HG03432 (cell line): ENCODE measurements at regions not wholly inside any gene's neighbourhood (a gene's known extent, or its start where the extent isn't known, plus 50 kb on each side); places are given as distances from the start of the nearest gene placed in this dataset.
"Not testable (repeated sequence)": the region's sequence is repeated elsewhere in the genome, so short reads cannot be mapped to it uniquely, and the experiment has no call there.

Experiments used
- ATAC-seq: cut with Tn5 transposase; IDR thresholded peaks from one replicate; pipeline ENCODE4 v1.9.1; 2021; ENCODE audit warnings: mild to moderate bottlenecking, moderate library complexity; ENCODE audit not compliant: unreplicated experiment

DNA sequence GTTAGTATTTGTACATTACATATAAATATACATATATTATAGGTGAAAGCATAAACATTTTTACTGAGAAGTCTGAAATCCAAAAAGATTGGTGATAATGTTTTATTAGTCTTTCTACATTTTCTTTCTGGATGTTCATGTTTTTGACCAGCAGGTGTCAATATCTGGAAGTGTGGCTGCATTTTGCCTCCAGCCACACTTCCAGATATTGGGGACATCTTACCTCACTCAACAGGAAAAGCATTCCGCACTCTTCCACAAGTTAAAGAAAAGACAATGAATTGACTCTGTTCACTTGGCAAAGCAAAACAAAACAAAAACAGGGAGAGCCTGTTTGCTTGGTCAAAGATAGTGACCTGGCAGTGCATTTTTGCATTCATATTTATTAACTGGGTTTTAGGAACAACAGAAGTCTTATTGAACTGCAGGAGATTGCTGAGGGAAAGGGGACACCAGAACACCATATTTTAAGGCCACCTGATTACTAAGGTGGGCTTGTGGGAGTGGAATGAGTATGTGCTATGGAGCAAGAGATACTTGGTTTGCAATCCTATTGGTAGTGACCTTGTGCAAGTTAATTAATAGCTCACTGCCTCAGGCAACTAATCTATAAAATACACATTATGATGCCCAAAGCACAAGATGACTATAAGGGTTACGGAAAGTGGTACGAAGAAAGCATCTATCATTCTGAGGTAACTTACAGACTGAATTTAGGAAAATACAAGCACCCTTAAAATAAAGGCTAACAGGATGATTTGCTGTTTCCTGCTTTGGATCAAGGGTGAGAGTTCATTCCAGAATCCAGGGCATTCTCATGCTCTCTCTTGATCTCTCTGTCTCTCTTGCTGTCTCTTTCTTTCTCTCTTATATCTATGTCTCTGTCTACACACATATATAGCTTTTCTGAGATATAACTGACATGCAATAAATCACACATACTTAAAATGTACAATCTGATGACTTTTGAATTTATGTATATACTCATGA lies 389.9 kb upstream of the EMCN start:
- no peak for ATAC-seq

DNA sequence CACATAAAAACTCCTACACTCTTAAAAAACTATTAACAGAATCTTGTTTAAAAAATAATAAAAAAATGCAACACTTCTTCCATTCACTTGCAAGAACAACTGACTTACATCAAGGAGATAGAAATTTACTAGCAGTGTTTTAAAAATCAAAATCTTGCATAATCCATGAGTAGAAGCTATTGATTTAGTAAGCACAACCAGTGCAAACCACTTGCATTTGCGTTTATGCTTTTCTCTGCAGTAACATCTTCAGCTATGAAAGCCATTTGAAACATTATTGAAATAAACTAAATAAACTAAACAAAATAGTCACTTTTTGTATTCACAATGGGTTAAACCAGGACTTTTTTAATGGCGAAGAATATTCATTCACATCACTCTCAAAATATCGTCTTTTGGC lies 389.2 kb upstream of the EMCN start:
- ATAC-seq = no peak

DNA sequence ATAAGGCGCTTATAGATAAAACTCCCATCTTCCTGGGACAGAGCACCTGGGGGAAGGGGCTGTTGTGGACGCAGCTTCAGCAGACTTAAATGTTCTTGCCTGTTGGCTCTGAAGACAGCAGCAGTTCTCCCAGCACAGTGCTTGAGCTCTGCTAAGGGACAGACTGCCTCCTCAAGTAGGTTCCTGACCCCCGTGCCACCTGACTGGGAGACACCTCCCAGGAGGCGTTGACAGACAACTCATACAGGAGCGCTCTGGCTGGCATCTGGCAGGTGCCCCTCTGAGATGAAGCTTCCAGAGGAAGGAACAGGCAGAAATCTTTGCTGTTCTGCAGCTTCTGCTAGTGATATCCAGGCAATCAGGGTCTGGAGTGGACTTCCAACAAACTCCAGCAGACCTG lies 383.1 kb upstream of the EMCN start:
- ATAC-seq = not testable (repeated sequence)

DNA sequence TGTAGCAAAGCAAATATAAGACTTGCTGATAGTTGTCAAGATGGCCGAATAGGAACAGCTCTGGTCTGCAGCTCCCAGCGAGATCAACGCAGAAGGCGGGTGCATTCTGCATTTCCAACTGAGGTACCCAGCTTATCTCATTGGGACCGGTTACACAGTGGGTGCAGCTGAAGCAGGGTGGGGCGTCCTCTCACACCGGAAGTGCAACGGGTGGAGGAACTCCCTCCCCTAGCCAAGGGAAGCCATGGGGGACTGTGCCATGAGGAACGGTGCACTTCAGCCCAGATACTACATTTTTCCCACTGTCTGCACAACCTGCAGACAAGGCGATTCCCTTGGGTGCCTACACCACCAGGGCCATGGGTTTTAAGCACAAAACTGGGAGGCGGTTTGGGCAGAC lies 382.3 kb upstream of the EMCN start:
- no peak for ATAC-seq

DNA sequence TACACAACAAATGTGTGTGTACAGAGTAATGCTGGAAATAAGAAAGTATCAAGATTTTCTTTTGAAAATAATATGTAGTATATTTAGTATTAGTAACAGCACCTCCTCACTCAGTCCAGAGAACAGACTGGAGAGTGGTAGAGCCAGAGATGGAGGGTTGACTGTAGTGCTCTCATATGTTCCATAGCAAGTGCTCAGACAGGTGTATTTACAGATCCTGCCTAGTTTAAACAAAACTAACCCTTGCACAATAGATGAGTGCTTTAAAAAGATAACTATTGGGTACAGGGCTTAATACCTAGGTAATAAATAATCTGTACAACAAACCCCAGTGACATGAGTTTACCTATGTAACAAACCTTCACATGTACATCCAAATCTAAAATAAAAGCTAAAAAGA lies 381.0 kb upstream of the EMCN start:
- ATAC-seq = no peak

DNA sequence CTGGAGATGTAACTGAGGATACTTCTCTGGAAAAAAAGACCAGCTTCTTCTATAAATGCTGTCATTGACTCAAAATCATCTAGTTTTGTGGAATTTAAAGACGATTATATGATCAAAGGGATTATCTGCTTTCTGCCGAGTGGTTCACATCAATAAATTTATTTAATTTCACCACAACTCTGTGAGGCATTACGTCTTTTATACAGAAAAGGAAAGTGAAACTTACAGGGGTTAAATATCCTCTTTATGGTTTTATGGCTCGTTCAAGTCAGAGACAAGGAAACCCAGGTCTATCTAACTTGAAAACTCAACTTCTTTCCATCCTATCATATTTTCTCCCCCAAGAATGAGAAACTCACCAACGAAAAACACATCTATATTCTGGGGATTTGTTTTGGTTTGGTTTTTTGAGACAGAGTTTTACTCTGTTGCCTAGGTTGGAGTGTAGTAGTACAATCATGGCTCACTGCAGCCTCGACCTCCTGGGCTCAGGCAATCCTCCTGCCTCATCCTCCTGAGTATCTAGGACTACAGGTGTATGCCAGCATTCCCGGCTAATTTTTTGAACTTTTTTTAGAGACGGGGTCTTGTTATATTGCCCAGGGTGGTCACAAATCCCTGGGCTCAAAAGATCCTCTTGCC lies 377.9 kb upstream of the EMCN start:
- peak; percentile 92 for ATAC-seq

DNA sequence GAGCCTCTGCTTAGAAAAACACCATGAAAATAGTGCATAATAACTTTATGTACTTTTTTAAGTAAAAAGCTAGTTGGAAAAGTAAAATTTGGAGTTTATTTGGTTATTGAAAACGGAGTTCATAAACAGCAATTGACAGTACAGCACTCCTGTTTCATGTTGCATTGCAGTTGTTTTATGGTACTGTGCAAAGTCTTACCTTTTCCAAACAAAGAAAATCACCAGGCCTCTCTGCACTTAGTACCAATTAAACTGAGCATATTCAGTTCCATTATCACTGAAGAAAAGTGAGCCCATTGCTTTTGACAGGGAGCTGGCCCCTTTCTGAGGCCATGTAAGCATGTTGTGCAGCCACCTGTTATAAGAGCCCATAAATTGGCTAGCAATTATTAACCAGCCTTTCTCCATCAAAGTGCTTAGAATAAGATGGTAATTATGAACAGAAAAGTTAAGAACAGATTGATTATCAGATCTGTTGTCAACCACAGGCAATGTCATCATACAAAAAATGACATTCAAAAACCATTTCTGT lies 376.6 kb upstream of the EMCN start:
- no peak for ATAC-seq

DNA sequence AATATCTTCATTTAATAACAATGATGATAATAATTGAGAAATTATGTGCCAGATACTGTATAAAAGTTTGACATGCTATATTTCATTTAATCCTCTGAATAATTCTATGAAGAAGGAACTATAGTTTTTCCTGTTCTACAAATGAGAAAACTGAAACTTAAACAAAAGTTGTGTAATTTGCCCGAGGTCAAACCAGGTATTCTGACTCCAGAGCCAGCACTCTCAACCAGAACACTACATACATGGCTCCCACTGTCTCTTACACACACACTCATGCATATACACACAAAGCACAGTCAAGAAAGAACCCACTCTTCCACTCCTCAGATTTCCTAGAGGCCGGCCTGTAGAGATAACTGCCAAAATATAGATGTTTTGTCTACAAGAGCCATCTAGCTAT lies 374.0 kb upstream of the EMCN start:
- no peak for ATAC-seq

DNA sequence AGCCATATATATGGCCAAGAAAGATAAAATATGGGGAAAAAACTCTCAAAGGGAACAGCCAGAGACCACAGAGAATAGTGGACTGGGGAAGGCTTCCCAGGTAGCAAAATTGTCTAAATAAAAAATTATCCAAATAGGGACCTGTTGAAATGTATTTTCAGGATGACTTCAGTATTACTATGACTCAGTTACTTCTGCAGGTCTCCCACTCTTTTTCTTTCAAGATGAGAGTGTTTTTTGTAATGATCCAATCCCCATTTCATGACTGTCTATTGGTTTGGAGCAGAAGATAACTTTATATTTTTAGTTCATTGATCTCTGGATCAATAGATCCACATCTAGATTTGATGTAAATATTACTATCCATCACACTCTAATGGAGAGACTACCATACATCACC lies 372.1 kb upstream of the EMCN start:
- ATAC-seq = no peak

DNA sequence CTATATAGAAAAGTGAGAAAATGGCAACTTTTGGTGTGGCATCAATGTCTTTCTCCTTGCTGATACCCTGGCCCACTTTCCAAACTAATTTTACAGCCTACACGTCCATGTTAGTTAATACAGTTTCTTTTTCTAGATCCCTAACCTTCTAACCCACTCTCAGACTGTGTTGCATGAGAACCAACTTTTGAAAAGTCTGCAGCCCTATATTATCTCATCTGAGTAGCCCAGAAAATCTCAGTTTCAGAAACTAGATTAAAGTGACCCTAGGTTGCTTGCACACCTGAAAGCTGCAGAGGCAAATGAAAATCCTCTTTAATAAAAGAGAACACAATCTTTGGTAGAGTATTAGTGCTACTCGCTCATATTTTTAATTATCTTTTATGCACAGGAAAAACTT lies 371.6 kb upstream of the EMCN start:
- ATAC-seq = peak; percentile 74

DNA sequence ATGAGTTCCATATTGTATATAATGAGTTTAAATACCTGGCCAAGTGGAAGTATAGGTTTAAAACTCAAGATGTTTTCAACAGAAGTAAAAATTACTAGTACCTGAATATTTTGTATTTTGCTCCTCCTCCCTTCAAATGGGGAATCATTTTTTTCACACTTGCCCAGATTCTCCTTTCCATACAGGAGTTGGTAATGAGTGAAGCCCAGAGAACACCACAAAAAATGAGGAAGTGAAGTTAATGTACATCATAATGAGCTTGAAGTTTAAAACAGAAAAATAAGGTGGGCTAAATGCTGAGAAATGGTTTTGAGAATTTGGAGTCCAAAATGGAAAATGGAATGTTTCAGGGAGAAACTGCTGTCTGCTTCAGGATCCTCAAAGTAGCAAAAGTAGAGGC lies 364.8 kb upstream of the EMCN start:
- no peak for ATAC-seq

DNA sequence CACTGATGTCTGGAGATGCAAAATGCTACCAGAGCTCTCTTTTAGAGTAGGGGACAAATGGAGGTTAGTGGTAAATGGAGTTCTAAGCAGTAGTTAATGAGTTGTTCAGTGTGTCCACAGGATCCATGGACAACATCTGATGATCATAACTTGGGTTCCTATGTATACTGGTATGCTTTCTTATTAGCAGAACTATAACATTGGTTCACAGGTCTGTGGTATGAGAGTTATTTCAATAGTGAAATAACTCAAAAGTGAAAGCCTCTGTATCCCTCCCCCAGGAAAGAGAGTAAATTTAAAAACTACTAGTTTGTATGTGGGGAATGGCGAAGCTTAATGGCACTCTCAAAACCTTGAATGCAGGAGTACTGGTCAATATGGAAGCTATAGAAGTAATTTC lies 363.5 kb upstream of the EMCN start:
- peak; percentile 40 for ATAC-seq

DNA sequence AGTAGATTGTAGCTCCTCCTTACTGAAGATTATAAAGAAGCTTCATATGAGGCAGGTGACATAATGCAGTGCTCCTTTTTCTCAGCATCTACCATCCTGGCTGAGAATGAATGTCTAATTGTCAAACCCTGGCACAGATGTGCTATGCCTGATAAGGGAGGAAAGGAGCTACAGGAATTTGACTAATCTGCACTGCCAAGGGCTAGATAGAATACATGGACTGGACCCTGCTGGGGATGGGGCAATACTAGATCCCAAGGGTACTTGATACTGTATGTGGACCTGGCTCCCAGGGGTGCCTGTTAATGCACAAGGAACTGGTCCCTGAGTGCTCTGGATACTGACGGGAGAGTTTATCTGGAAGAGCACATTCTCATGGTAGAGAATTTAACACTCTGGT lies 362.2 kb upstream of the EMCN start:
- ATAC-seq = no peak

DNA sequence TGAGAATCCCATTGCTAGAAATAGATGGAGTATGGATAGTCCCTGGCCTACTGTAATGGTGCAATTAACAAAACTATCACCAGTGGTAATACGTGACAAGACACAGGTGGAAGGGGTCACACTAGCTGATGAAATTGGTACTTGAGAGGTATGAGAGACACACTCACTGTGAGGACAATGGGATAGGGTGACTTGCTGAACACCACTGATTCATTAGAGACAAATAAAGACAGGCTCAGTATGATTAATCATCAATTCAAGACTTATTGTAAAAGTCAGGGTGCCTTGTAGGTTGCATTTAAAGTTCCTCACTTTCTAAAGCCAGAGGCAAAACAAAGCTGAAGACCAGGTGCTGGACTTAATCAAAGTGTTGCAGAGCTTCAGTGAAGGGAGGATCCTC lies 361.6 kb upstream of the EMCN start:
- no peak for ATAC-seq

DNA sequence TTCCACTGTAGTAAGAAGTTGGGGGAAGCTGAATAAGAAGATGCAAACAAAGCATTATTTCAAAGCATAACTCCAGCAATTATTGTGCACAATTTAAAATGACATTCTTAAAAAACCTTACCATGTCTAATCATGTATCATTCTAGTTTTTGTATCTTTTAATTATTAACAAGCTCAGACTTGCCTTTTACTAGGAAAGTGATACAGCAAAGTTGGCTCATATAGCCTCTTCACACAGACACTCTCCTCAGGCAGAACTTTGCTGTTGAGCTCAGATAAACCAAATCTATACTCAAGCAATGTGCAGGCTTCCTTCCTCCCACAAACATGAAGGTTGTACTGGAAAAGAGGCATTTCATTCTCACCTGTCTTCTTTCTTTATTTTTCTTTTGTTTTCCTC lies 358.7 kb upstream of the EMCN start:
- no peak for ATAC-seq

DNA sequence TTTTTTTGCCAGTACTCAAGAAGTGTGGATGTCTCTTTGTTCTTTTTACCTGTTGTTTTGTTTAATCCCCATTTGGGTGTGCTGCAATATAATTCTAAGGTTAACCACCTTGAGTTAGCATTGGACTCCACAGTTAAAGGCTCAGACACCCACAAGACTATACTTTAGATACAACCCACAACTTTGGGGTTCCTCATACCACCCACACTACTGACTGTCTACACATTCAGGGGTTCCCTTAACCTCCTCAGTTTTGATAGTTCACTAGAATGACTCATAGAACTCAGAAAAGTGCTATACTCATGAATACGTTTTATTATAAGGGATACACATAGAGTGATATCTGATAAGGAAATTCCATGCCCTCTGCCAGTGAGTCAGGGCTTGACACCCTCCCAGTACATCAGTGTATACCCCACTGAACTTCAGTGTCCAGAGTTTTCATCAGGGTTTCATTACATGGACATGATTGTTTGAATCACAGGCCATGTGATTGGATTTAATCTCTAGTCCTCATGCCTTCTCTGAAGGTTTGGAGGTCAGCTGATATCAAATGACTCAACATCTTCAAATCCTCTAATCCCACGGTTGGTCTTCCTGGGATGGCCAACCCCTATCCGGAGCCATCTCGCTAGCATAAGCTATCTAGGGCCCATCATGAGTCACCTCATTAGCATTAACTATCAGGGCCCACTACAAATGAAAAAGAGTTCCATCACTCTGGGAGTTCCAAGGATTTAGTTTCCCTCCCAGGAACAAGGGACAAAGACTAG lies 357.7 kb upstream of the EMCN start:
- no peak for ATAC-seq

DNA sequence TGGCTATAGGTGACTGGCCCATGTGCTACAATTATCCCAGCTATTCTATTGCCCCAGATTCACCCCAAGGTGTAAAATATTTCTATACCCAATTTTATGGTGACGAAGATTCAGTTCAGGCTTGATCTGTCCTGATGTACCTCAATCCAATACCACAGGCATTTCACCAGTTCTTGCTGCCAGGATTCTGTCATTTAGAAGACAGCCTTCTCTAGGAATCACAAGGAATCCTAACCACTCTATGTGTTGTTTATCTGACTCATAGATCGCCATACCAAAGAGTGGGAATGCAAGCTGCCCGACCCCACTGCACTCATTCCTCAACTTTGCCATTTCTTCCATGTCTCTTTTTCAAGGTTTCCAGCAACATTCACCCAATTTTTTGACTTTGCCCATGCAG lies 355.0 kb upstream of the EMCN start:
- ATAC-seq = no peak

DNA sequence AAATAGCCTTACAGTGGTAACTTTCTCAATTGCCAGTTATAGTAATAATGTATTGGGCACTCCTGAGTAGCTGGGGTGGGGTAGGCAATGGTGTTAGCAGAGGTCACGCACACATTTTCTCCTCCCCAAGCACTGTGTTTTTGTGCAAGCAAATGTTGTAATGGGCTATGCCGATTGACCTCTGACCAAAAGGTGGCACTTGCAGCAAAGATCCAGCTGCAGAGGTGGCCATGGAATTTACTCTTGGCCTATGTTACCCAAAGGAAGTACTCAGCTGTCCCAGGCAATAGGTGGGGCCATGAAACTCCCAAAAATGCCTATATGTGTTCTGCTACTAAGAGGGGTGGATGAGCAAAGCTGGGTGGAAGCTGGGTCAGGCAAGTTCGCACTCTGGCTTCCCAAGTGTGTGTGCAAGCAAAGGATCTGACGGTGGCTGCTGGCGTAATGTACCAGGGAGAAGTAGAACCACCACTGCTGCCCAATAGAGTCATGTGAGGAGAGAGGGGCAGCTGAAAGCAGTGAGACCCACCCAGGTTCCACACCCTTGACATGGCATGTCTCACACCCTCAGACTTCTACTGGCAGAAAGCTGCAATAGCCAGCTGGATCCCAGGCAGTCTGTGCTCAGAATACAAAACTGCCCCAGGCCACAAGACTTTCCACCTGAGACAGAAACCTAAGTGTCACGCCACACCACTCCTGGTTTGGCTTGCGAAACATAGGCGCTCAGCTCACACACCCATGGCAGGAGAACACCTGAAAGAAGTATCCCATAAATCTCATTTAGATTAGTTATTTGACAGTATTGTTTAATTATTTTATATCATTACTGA lies 353.3 kb upstream of the EMCN start:
- ATAC-seq = no peak

DNA sequence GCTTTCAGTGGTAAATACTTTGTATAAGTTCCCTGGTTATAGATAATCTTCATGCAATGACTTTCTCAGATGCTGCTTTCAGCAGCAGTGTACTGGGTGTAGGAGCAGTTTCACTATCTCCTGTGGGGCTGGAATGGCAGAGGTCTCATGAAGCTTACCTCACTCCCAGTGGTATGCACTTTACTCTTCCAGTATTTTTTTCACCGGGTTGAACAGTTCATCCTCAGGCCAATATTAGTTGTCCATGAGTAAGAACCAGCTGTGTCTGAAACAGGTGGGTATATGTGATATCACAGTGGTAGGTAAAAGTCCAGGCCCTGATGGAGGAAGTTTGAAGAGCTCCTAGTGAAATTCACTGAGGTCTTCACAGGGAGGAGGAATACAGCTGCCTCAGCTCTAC lies 351.5 kb upstream of the EMCN start:
- ATAC-seq = no peak

DNA sequence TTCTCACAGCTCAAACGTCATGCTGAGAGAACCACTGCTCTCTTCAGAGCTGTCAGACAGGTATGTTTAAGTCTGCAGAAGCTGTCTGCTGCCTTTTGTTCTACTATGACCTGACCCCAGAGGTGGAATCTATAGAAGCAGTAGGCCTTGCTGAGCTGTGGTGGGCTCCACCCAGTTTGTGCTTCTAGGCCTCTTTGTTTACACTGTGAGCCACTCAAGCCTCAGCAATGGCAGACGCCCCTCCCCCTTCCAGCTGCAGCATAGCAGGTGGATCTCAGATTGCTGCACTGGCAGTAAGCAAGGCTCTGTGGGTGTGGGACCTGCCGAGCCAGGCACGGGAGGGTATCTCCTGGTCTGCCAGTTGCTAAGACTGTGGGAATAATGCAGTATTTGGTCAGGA lies 350.5 kb upstream of the EMCN start:
- not testable (repeated sequence) for ATAC-seq

DNA sequence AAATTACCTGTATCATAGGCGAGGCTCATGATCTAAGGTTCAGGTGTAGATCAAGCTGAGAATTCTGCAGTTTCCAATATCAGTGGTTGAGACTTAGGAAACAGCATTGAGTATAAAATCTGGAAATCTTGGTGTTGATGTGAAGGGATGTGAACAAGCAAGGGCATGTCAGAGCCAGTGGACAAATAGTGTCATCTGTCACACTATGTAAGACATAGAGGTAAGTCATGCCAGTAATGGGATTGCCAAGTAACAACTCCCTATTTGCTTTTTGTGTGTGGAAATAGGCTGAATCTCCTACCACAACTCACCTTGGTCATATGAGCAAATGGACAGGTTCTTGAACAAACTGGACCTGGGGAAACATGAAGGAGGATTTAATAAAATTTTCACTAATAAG lies 334.5 kb upstream of the EMCN start:
- no peak for ATAC-seq
